SK-N-SH (cell line): ENCODE measurements at regions not wholly inside any gene's neighbourhood (a gene's known extent, or its start where the extent isn't known, plus 50 kb on each side); places are given as distances from the start of the nearest gene placed in this dataset.
A peak's percentile ranks its signal among the peaks of the same experiment; 100 is the strongest.

ENCODE experiments used
- CTCF ChIP-seq: fragments of 200-600 bp; sonication (generic); IDR thresholded peaks from 2 replicates; pipeline ENCODE4 v1.6.1; 2017; ENCODE audit warnings: antibody characterized with exemption, mild to moderate bottlenecking, moderate library complexity
- EP300 ChIP-seq, 2 experiments: IDR thresholded peaks; 2 replicates each; pipeline versions ENCODE4 v1.4.0 to v1.6.1; 2012; ENCODE audit warnings: borderline replicate concordance in 1 of 2, low read depth in 1 of 2, low read length in 1 of 2
- JUND ChIP-seq: IDR thresholded peaks from 2 replicates; pipeline ENCODE4 v1.4.0; 2012
- MEF2A ChIP-seq: IDR thresholded peaks from 2 replicates; pipeline ENCODE4 v1.4.0; 2012; ENCODE audit warnings: low read depth, borderline replicate concordance
- NFIC ChIP-seq: IDR thresholded peaks from 2 replicates; pipeline ENCODE4 v1.4.0; 2012; ENCODE audit warnings: borderline replicate concordance
- POLR2AphosphoS5 ChIP-seq: IDR thresholded peaks from 2 replicates; pipeline ENCODE4 v1.6.1; 2012; ENCODE audit warnings: low read depth, low read length
- SIN3A ChIP-seq: IDR thresholded peaks from 2 replicates; pipeline ENCODE4 v1.6.1; 2012; ENCODE audit warnings: low read depth, mild to moderate bottlenecking, low read length, moderate library complexity, borderline replicate concordance
- TAF1 ChIP-seq: IDR thresholded peaks from 2 replicates; pipeline ENCODE4 v1.6.1; 2012; ENCODE audit warnings: low read depth, mild to moderate bottlenecking, low read length, moderate library complexity, borderline replicate concordance
- TCF12 ChIP-seq: IDR thresholded peaks from 2 replicates; pipeline ENCODE4 v1.4.0; 2012
- YY1 ChIP-seq: IDR thresholded peaks from 2 replicates; pipeline ENCODE4 v1.4.0; 2012; ENCODE audit warnings: low read depth, mild to moderate bottlenecking
- ZBTB33 ChIP-seq: IDR thresholded peaks from 2 replicates; pipeline ENCODE4 v1.4.0; 2012; ENCODE audit warnings: low read depth, borderline replicate concordance
- TF ChIP-seq, protein P1 (sequence below): IDR thresholded peaks from 2 replicates; pipeline ENCODE4 v1.4.0; 2012; ENCODE audit warnings: low read depth, borderline replicate concordance

- TF ChIP-seq CTCF = no peak
- TF ChIP-seq, protein P1, sequence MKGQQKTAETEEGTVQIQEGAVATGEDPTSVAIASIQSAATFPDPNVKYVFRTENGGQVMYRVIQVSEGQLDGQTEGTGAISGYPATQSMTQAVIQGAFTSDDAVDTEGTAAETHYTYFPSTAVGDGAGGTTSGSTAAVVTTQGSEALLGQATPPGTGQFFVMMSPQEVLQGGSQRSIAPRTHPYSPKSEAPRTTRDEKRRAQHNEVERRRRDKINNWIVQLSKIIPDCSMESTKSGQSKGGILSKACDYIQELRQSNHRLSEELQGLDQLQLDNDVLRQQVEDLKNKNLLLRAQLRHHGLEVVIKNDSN = no peak
- TF ChIP-seq ZBTB33 = no peak
- TF ChIP-seq TAF1 = no peak
- TF ChIP-seq POLR2AphosphoS5 = no peak
- no peak for TF ChIP-seq SIN3A
- TF ChIP-seq JUND = no peak
- peak; percentile 45 for TF ChIP-seq TCF12
- TF ChIP-seq MEF2A = no peak
- no peak for TF ChIP-seq NFIC
- TF ChIP-seq EP300 (IDR thresholded peaks at IDR 0.05; ENCODE audit: borderline replicate concordance in 1 of 2, low read depth in 1 of 2, low read length in 1 of 2) = peak in 1 of 2 experiments; percentile 60; a peak in 2 of 4 replicates
- no peak for TF ChIP-seq YY1
Measured at GRCh38 chr9:106731910-106732309, 131.1 kb upstream of the ZNF462 start.
